ENCODE measurements at regions not wholly inside any gene's neighbourhood (a gene's known extent, or its start where the extent isn't known, plus 50 kb on each side); places are given as distances from the start of the nearest gene placed in this dataset.

DNA sequence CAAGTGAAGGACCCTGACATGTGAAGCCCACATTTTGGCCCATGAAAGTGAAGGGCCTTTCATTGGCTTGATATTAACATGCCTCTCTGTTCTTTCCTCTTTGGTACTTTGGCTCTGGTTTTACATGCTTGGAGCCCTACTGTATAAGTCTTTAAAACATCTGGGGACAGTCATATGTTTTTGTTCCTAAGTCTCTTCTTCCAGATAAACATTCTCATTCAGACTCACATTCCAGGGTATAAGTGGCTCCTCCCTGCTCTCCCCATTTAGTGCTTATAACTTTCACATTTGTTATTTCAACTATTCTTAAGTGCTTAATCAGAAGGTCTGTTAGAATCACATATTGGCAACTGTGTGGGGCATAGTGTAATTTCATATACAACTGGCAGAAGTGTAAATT, 1932.2 kb upstream of the CELF4 start:
- DNase-seq: no peak
- no peaks in the 10 kb centered on the region for H3K27me3 ChIP-seq (ENCODE audit: low read depth)
- no peaks in the 10 kb centered on the region for H3K9me3 ChIP-seq
- intact Hi-C loops (cut with DNase I): no loop called here
- TF ChIP-seq, protein P1, sequence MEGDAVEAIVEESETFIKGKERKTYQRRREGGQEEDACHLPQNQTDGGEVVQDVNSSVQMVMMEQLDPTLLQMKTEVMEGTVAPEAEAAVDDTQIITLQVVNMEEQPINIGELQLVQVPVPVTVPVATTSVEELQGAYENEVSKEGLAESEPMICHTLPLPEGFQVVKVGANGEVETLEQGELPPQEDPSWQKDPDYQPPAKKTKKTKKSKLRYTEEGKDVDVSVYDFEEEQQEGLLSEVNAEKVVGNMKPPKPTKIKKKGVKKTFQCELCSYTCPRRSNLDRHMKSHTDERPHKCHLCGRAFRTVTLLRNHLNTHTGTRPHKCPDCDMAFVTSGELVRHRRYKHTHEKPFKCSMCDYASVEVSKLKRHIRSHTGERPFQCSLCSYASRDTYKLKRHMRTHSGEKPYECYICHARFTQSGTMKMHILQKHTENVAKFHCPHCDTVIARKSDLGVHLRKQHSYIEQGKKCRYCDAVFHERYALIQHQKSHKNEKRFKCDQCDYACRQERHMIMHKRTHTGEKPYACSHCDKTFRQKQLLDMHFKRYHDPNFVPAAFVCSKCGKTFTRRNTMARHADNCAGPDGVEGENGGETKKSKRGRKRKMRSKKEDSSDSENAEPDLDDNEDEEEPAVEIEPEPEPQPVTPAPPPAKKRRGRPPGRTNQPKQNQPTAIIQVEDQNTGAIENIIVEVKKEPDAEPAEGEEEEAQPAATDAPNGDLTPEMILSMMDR (IDR thresholded peaks at IDR 0.05): no peak
- H3K4me3 ChIP-seq: no peak overlapping the region
- no peaks in the 10 kb centered on the region for H3K4me1 ChIP-seq
- H3K27ac ChIP-seq: no peak overlapping the region
- ATAC-seq: no peak
- no peaks in the 10 kb centered on the region for H3K36me3 ChIP-seq

DNA sequence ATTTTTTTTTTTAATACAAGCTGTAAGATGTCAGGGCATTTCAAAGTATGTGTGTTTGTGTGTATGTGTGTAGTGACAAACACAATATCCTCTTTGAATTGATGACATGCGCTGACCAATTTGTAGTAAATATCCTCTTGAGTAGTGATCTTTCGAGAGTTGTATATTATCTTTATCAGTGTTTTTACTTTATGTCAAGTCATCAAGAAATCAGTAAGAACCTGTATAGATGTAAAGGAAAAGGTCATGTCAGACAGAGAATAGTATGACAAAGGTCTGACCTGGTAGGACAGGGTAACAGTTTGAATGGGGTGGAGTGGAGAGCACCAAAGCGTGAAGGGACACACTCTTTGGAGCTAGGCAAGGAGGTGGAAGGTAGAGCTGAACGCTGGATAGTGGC, 1931.4 kb upstream of the CELF4 start:
- no peak overlapping the region for H3K4me3 ChIP-seq
- H3K27ac ChIP-seq: no peak overlapping the region
- DNase-seq: no peak
- intact Hi-C loops (cut with DNase I): no loop called here
- TF ChIP-seq, protein P1 (IDR thresholded peaks at IDR 0.05): no peak
- H3K36me3 ChIP-seq: no peaks in the 10 kb centered on the region
- H3K27me3 ChIP-seq (ENCODE audit: low read depth): no peaks in the 10 kb centered on the region
- no peak for ATAC-seq
- no peaks in the 10 kb centered on the region for H3K9me3 ChIP-seq
- no peaks in the 10 kb centered on the region for H3K4me1 ChIP-seq

DNA sequence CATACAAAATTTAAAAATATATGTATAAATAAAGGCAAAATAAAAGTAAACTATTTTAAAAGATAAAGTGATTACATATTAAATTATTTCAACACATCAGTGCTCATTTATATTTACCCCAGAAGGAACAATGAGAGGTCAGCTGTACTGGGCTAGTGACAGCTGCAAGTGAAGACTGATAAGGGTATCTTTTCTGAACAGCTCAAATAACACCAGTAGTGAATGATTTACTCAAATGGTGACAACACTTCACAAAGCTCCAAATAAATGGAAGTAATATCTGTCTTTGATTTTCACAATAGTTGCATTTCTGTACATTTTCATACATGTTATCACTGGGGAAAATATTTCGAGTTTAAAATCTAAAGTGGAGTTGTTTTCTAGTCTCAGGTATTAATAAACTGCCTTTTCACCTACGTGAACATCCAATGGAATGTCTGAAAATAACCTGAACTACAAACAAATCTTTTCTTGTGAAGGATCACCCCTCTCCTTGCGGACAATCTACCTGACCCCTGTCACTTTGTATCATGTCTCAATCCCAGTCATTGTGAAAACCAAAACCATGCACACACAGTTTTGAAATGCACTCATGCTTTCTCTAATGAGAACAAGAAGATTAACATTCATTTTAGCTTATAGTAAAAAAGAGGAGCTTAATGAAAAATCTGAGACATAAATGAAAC, 1928.8 kb upstream of the CELF4 start:
- no peak overlapping the region for H3K27ac ChIP-seq
- H3K4me3 ChIP-seq: no peak overlapping the region
- H3K36me3 ChIP-seq: no peaks in the 10 kb centered on the region
- H3K9me3 ChIP-seq: no peaks in the 10 kb centered on the region
- TF ChIP-seq, protein P1 (IDR thresholded peaks at IDR 0.05): no peak
- no peaks in the 10 kb centered on the region for H3K27me3 ChIP-seq (ENCODE audit: low read depth)
- H3K4me1 ChIP-seq: no peaks in the 10 kb centered on the region
- DNase-seq (no peak), ATAC-seq (no peak)
- intact Hi-C loops (cut with DNase I): no loop called here

DNA sequence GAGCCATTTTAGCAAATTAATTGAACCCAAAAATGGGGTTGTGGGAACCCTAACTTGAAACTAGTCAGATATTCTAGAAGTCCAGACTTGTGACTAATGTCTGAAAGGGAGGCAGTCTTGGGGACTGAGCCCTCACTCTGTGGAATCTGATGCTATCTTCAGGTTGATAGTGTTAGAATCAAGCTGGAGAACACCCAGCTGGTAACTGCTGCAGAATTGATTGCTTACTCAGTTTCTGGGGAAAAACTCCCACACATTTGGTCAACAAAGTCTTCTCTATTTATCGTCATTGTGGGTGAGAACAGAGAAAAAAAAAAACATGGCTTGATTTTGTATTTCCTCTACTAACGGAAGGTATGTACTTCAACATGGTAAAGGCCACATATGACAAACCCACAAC, 1925.8 kb upstream of the CELF4 start:
- DNase-seq: no peak
- Histone ChIP-seq H3K4me1 (no peaks in the 10 kb centered on the region), H3K4me3 (no peak overlapping the region), H3K27me3 (ENCODE audit: low read depth) (no peaks in the 10 kb centered on the region), H3K9me3 (no peaks in the 10 kb centered on the region), H3K27ac (no peak overlapping the region), H3K36me3 (no peaks in the 10 kb centered on the region)
- TF ChIP-seq, protein P1 (IDR thresholded peaks at IDR 0.05): no peak
- intact Hi-C loops (cut with DNase I): no loop called here
- no peak for ATAC-seq

DNA sequence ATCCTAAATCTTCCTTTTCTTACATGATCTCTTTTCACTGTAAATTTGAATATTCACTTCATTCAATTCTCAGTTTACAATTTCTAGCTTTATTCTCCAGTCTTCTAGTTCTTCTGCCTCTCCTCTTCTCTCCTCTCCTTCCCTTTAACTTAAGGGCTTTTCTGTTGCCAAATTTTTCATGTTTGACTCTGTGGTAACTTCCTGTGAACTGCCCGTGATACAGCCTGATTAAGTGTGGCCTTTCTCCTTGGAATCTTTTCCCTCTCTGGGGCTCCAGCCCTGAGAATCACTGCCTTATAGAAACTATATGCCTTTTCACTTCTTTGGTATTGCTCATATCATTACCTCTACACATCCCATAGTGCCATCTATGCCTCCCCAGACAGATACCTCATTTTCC, 1923.8 kb upstream of the CELF4 start:
- TF ChIP-seq, protein P1 (IDR thresholded peaks at IDR 0.05): no peak
- H3K27me3 ChIP-seq (ENCODE audit: low read depth): no peaks in the 10 kb centered on the region

More for the DNA sequence above, 1923.8 kb upstream of the CELF4 start:
- ATAC-seq: no peak
- no peak overlapping the region for H3K27ac ChIP-seq
- H3K9me3 ChIP-seq: no peaks in the 10 kb centered on the region
- intact Hi-C loops (cut with DNase I): no loop called here
- no peaks in the 10 kb centered on the region for H3K4me1 ChIP-seq
- DNase-seq: no peak
- no peak overlapping the region for H3K4me3 ChIP-seq
- H3K36me3 ChIP-seq: no peaks in the 10 kb centered on the region
